GM12878 (cell line): ENCODE measurements at regions not wholly inside any gene's neighbourhood (a gene's known extent, or its start where the extent isn't known, plus 50 kb on each side); places are given as distances from the start of the nearest gene placed in this dataset.

Experiments used
- BCLAF1 ChIP-seq: fragments of 450-650 bp; IDR thresholded peaks from 2 replicates; pipeline ENCODE4 v1.6.1; 2017; ENCODE audit warnings: antibody characterized with exemption, mild to moderate bottlenecking, moderate library complexity
- NFIC ChIP-seq: IDR thresholded peaks from 2 replicates; pipeline ENCODE4 v1.6.1; 2012; ENCODE audit warnings: low read depth, mild to moderate bottlenecking, inconsistent platforms, low read length, moderate library complexity
- POLR2A ChIP-seq: IDR thresholded peaks from 2 replicates; pipeline ENCODE4 v1.6.1; 2011; ENCODE audit warnings: low read depth, mild to moderate bottlenecking, low read length
- TAF1 ChIP-seq: IDR thresholded peaks from 2 replicates; pipeline ENCODE4 v1.6.1; 2011; ENCODE audit warnings: mild to moderate bottlenecking, low read depth, low read length, borderline replicate concordance
- TF ChIP-seq, protein P1 (sequence below): IDR thresholded peaks from 2 replicates; pipeline ENCODE4 v1.6.1; 2011; ENCODE audit warnings: borderline replicate concordance, low read depth, mild to moderate bottlenecking, moderate library complexity, mixed read lengths, low read length; ENCODE audit not compliant: insufficient read depth; ENCODE audit errors: extremely low read length
- TF ChIP-seq, protein P2 (sequence below), 3 experiments: IDR thresholded peaks in 2 of 3; conservative IDR thresholded peaks in 1 of 3; 2 replicates each; pipeline ENCODE4 v1.5.1; 2011; ENCODE audit warnings: low read depth in 3 of 3, low read length in 3 of 3, mild to moderate bottlenecking in 3 of 3, control low read depth in 2 of 3, moderate library complexity in 2 of 3, inconsistent platforms in 1 of 3, mixed read lengths in 1 of 3; ENCODE audit not compliant: control insufficient read depth in 2 of 3, insufficient read depth in 1 of 3; ENCODE audit errors: extremely low read depth in 1 of 3

- TF ChIP-seq, protein P1, sequence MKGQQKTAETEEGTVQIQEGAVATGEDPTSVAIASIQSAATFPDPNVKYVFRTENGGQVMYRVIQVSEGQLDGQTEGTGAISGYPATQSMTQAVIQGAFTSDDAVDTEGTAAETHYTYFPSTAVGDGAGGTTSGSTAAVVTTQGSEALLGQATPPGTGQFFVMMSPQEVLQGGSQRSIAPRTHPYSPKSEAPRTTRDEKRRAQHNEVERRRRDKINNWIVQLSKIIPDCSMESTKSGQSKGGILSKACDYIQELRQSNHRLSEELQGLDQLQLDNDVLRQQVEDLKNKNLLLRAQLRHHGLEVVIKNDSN = no peak
- TF ChIP-seq TAF1 = no peak
- TF ChIP-seq POLR2A = no peak
- TF ChIP-seq, protein P2, sequence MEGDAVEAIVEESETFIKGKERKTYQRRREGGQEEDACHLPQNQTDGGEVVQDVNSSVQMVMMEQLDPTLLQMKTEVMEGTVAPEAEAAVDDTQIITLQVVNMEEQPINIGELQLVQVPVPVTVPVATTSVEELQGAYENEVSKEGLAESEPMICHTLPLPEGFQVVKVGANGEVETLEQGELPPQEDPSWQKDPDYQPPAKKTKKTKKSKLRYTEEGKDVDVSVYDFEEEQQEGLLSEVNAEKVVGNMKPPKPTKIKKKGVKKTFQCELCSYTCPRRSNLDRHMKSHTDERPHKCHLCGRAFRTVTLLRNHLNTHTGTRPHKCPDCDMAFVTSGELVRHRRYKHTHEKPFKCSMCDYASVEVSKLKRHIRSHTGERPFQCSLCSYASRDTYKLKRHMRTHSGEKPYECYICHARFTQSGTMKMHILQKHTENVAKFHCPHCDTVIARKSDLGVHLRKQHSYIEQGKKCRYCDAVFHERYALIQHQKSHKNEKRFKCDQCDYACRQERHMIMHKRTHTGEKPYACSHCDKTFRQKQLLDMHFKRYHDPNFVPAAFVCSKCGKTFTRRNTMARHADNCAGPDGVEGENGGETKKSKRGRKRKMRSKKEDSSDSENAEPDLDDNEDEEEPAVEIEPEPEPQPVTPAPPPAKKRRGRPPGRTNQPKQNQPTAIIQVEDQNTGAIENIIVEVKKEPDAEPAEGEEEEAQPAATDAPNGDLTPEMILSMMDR (IDR thresholded peaks at IDR 0.05 in 2 of 3, conservative IDR thresholded peaks at IDR 0.05 in 1 of 3; ENCODE audit: control insufficient read depth in 2 of 3, extremely low read depth in 1 of 3, insufficient read depth in 1 of 3, low read depth in 3 of 3, low read length in 3 of 3) = no peak
- TF ChIP-seq BCLAF1 = no peak
- TF ChIP-seq NFIC = no peak
Observed at GRCh38 chr11:95360377-95361075, 129.5 kb upstream of the SESN3 start.
